HepG2 (cell line): ENCODE measurements at regions not wholly inside any gene's neighbourhood (a gene's known extent, or its start where the extent isn't known, plus 50 kb on each side); places are given as distances from the start of the nearest gene placed in this dataset.

Source experiments
- ATAC-seq: fragments of 200-7000 bp; cut with Tn5 transposase; 3 replicates; pipeline ENCODE4 v1.9.1; 2020; ENCODE audit warnings: mild to moderate bottlenecking, moderate library complexity
- BruUV-seq: library from RNA; stranded (reverse); fragments of 400-500 nt; replicated peaks from 2 replicates; lab custom pipeline; 2021; lab: Mats Ljungman, UMichigan
- CTCF ChIA-PET: fragments of 300-600 bp; formaldehyde crosslinking; extraction: SDS; loops from one replicate; lab custom pipeline; 2021; ENCODE audit warnings: low total read pairs, inconsistent platforms, low intra/inter-chr PET ratio; lab: Yijun Ruan, JAX
- POLR2A ChIA-PET: fragments of 350-600 bp; sonication (Branson Sonifier 250); formaldehyde crosslinking; loops from one replicate; lab custom pipeline; 2020; ENCODE audit warnings: antibody characterized with exemption, inconsistent platforms; lab: Yijun Ruan, JAX
- DNase-seq: peaks from one replicate; pipeline ENCODE4 v3.0.0-alpha.2; 2015; ENCODE audit warnings: low spot score
- FAIRE-seq: peaks from 3 replicates; lab custom pipeline; 2011; peaks lifted over from hg19 to GRCh38; lab: Jason Lieb, UNC
- H2AFZ ChIP-seq: one replicate; pipeline ENCODE4 v1.6.1; 2011; ENCODE audit warnings: low read length, inconsistent platforms
- H3K27ac ChIP-seq: fragments of 300-600 bp; 3 replicates; pipeline ENCODE4 v1.8.0; 2011; ENCODE audit warnings: mixed run types, mild to moderate bottlenecking, mixed read lengths, low read length, inconsistent platforms; ENCODE audit not compliant: insufficient read depth; ENCODE audit errors: extremely low read length
- H3K27me3 ChIP-seq, 2 experiments: fragments of 200-600 bp in 1 of 2; 2 replicates in 1 of 2; 3 replicates in 1 of 2; pipeline versions ENCODE4 v1.6.0 to v1.8.0; 2011; ENCODE audit warnings: low read length in 2 of 2, mild to moderate bottlenecking in 2 of 2, moderate library complexity in 2 of 2, inconsistent platforms in 1 of 2; ENCODE audit not compliant: insufficient read depth in 2 of 2, control insufficient read depth in 1 of 2
- H3K36me3 ChIP-seq, 2 experiments: fragments of 200-600 bp in 1 of 2; replicated peaks in 1 of 2; 2 replicates in 1 of 2; 3 replicates in 1 of 2; pipeline versions ENCODE4 v1.5.1 to v1.8.0; 2011; ENCODE audit warnings: low read length in 2 of 2, inconsistent platforms in 1 of 2; ENCODE audit not compliant: insufficient read depth in 2 of 2, control insufficient read depth in 1 of 2
- H3K4me1 ChIP-seq: 2 replicates; pipeline ENCODE4 v1.5.1; 2012; ENCODE audit warnings: low read length, inconsistent platforms; ENCODE audit not compliant: insufficient read depth
- H3K4me2 ChIP-seq: 2 replicates; pipeline ENCODE4 v1.6.0; 2011; ENCODE audit warnings: low read depth, low read length, inconsistent platforms
- H3K4me3 ChIP-seq, 3 experiments: fragments of 200-600 bp in 1 of 3; sonication (generic), shearing (Covaris generic) in 1 of 3; replicated peaks in 1 of 3; 2 replicates each; pipeline ENCODE4 v1.5.1; 2011 to 2016; ENCODE audit warnings: low read length in 3 of 3, inconsistent platforms in 2 of 3, low read depth in 2 of 3, mild to moderate bottlenecking in 2 of 3, control low read depth in 1 of 3, mixed read lengths in 1 of 3; ENCODE audit not compliant: insufficient read depth in 1 of 3
- H3K79me2 ChIP-seq: one replicate; pipeline ENCODE4 v1.6.1; 2011; ENCODE audit warnings: low read length, inconsistent platforms; ENCODE audit not compliant: insufficient read depth
- H3K9ac ChIP-seq: 2 replicates; pipeline ENCODE4 v1.6.0; 2011; ENCODE audit warnings: mild to moderate bottlenecking, low read depth, low read length, inconsistent platforms; ENCODE audit not compliant: insufficient read depth
- H3K9me3 ChIP-seq: 2 replicates; pipeline ENCODE4 v1.5.1; 2012; ENCODE audit warnings: mild to moderate bottlenecking, low read length
- H4K20me1 ChIP-seq: 2 replicates; pipeline ENCODE4 v1.6.0; 2011; ENCODE audit warnings: inconsistent platforms, mild to moderate bottlenecking, low read length, moderate library complexity; ENCODE audit not compliant: insufficient read depth
- CENPX ChIP-seq: sonication (generic); formaldehyde crosslinking; IDR thresholded peaks from 2 replicates; pipeline ENCODE4 v1.9.0; 2021; ENCODE audit warnings: mild to moderate bottlenecking, missing genetic modification reagents, moderate library complexity
- FOXA1 ChIP-seq, 2 experiments: fragments of 450-650 bp in 1 of 2; sonication (generic) in 1 of 2; formaldehyde crosslinking in 1 of 2; IDR thresholded peaks; 2 replicates each; pipeline versions ENCODE4 v1.4.0 to v1.6.1; 2016 to 2020; ENCODE audit warnings: missing genetic modification reagents in 1 of 2
- FOXJ3 ChIP-seq: sonication (generic); formaldehyde crosslinking; IDR thresholded peaks from 2 replicates; pipeline ENCODE4 v1.4.0; 2020; ENCODE audit warnings: missing genetic modification reagents, mild to moderate bottlenecking, borderline replicate concordance
- JARID2 ChIP-seq: sonication (generic); formaldehyde crosslinking; IDR thresholded peaks from 2 replicates; pipeline ENCODE4 v1.8.1; 2023; ENCODE audit warnings: missing genetic modification reagents, inconsistent platforms; ENCODE audit not compliant: insufficient replicate concordance
- KLF9 ChIP-seq: IDR thresholded peaks from 2 replicates; pipeline ENCODE4 v1.6.1; 2016; ENCODE audit warnings: low read depth
- NFYC ChIP-seq: IDR thresholded peaks from 2 replicates; pipeline ENCODE4 v1.6.1; 2016; ENCODE audit warnings: missing genetic modification reagents, missing compliant biosample characterization
- PAWR ChIP-seq: sonication (generic); formaldehyde crosslinking; IDR thresholded peaks from 2 replicates; pipeline ENCODE4 v1.4.0; 2020; ENCODE audit warnings: missing genetic modification reagents, mild to moderate bottlenecking, borderline replicate concordance
- PPARG ChIP-seq: conservative IDR thresholded peaks from 2 replicates; pipeline ENCODE4 v1.6.1; 2016; ENCODE audit warnings: missing biosample characterization, missing genetic modification reagents
- SOX6 ChIP-seq, 2 experiments: fragments of 450-650 bp in 1 of 2; sonication (generic) in 1 of 2; formaldehyde crosslinking in 1 of 2; IDR thresholded peaks; 2 replicates each; pipeline versions ENCODE4 v1.4.0 to v1.6.1; 2017 to 2020; ENCODE audit warnings: antibody characterized with exemption in 1 of 2, mild to moderate bottlenecking in 1 of 2, missing genetic modification reagents in 1 of 2
- SP140L ChIP-seq: sonication (generic); formaldehyde crosslinking; IDR thresholded peaks from 2 replicates; pipeline ENCODE4 v1.4.0; 2020; ENCODE audit warnings: missing genetic modification reagents, borderline replicate concordance
- TBL1XR1 ChIP-seq: fragments of 150-350 bp; IDR thresholded peaks from 2 replicates; pipeline ENCODE4 v1.6.1; 2014; ENCODE audit warnings: borderline replicate concordance, low read length; ENCODE audit not compliant: partially characterized antibody
- TOPORS ChIP-seq: sonication (generic); formaldehyde crosslinking; IDR thresholded peaks from 2 replicates; pipeline ENCODE4 v1.8.0; 2023; ENCODE audit warnings: mild to moderate bottlenecking, missing genetic modification reagents
- ZNF101 ChIP-seq: sonication (generic); formaldehyde crosslinking; IDR thresholded peaks from 2 replicates; pipeline ENCODE4 v1.4.0; 2020; ENCODE audit warnings: mild to moderate bottlenecking, low read depth, missing genetic modification reagents, borderline replicate concordance
- ZNF20 ChIP-seq: sonication (generic); formaldehyde crosslinking; IDR thresholded peaks from 2 replicates; pipeline ENCODE4 v1.4.0; 2020; ENCODE audit warnings: mild to moderate bottlenecking, moderate library complexity, missing genetic modification reagents
- ZNF431 ChIP-seq: sonication (generic); formaldehyde crosslinking; IDR thresholded peaks from 2 replicates; pipeline ENCODE4 v1.9.0; 2022; ENCODE audit warnings: missing genetic modification reagents, low read depth, mild to moderate bottlenecking, borderline replicate concordance
- ZNF496 ChIP-seq: sonication (generic); formaldehyde crosslinking; IDR thresholded peaks from 2 replicates; pipeline ENCODE4 v1.8.1; 2023; ENCODE audit warnings: mild to moderate bottlenecking, moderate library complexity, missing genetic modification reagents; ENCODE audit not compliant: insufficient replicate concordance
- ZNF510 ChIP-seq: sonication (generic); formaldehyde crosslinking; IDR thresholded peaks from 2 replicates; pipeline ENCODE4 v1.4.0; 2020; ENCODE audit warnings: low read depth, mild to moderate bottlenecking, missing genetic modification reagents
- ZNF550 ChIP-seq: sonication (generic); formaldehyde crosslinking; IDR thresholded peaks from 2 replicates; pipeline ENCODE4 v1.4.0; 2020; ENCODE audit warnings: mild to moderate bottlenecking, missing genetic modification reagents, borderline replicate concordance
- ZNF7 ChIP-seq: IDR thresholded peaks from 2 replicates; pipeline ENCODE4 v1.6.1; 2016; ENCODE audit warnings: missing biosample characterization, missing genetic modification reagents
- ZNF737 ChIP-seq: sonication (generic); formaldehyde crosslinking; IDR thresholded peaks from 2 replicates; pipeline ENCODE4 v1.5.0; 2020; ENCODE audit warnings: missing genetic modification reagents, mild to moderate bottlenecking, borderline replicate concordance
- ZNF879 ChIP-seq: sonication (generic); formaldehyde crosslinking; IDR thresholded peaks from 2 replicates; pipeline ENCODE4 v1.8.1; 2023; ENCODE audit warnings: missing genetic modification reagents
- WGBS: methylation state at CpG from one replicate; pipeline ENCODE4 v1.1.6; 2017; ENCODE audit warnings: low lambda C conversion rate; 5-methylcytosine and 5-hydroxymethylcytosine counted together
- in situ Hi-C: cut with HindIII; loops from 2 replicates; pipeline ENCODE4 v1.10.0; 2017; ENCODE audit warnings: low pct_unique_long_range_greater_than_20kb; ENCODE audit not compliant: extremely low pct_ligation_motif_present
- intact Hi-C: fragments of 100-400 bp; cut with micrococcal nuclease; formaldehyde crosslinking; loops from one replicate; pipeline ENCODE4 v1.10.0; 2022; ENCODE audit not compliant: unreplicated experiment
- TF ChIP-seq, protein P1 (sequence below): sonication (generic); formaldehyde crosslinking; IDR thresholded peaks from 2 replicates; pipeline ENCODE4 v1.4.0; 2020; ENCODE audit warnings: mild to moderate bottlenecking, missing genetic modification reagents

DNA sequence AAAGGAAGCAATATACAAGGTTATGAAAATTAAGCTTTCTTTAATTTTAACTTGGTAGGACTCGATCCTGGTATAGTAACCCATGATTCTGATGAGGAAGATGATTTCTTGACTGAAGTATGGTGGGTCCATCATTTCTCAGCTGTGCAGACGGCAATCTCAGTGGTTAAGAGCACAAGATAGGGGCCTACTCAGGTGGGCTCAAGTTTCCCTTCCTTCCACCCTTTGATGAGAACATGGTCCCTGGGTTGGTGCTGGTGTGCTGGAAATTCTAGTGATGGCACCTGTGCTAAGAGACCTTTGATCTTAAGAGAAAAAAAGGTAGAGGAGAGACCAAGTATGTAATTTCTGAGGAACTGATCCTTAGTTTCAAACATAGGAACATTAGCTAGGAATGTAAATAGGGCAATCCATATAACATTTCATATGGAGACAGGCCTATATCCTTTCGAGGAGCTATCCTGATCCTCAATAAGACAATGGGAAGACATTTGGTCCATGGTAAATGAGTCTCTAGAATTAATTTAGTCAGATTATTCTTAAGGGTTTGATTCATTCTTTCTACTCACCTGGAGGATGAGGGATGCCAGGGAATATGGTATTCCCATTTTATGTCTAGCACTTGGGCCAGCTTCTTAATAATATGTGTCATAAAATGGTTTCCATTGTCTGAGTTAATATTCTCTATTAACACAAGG is 104.5 kb upstream of the NECTIN3 start:
- 53% methylated on average over 3 of the region's 3 CpGs for WGBS
- no peak overlapping the region for H3K4me2 ChIP-seq
- DNase-seq: no peak
- no peak for FAIRE-seq
- H2AFZ ChIP-seq: no peak overlapping the region
- intact Hi-C loops: no loop called here
- H3K4me3 ChIP-seq: no peak overlapping the region
- H3K4me1 ChIP-seq: no peaks in the 10 kb centered on the region
- in situ Hi-C loops: no loop called here
- ATAC-seq: no peak
- TF ChIP-seq TBL1XR1: no peak
- TF ChIP-seq NFYC (CRISPR knock-in tag): no peak
- TF ChIP-seq TOPORS (CRISPR knock-in tag): no peak
- TF ChIP-seq CENPX: no peak
- no peak for TF ChIP-seq ZNF431
- TF ChIP-seq FOXJ3 (CRISPR knock-in tag): no peak
- no peak for TF ChIP-seq ZNF20
- TF ChIP-seq ZNF550: no peak
- TF ChIP-seq ZNF510 (CRISPR knock-in tag): no peak
- TF ChIP-seq KLF9 (CRISPR knock-in tag): no peak
- POLR2A ChIA-PET: no interaction called here
- no peaks in the 10 kb centered on the region for H3K36me3 ChIP-seq
- CTCF ChIA-PET: no interaction called here
- H3K27ac ChIP-seq: no peak overlapping the region
- H3K9ac ChIP-seq: no peak overlapping the region
- no peaks in the 10 kb centered on the region for H3K27me3 ChIP-seq
- H3K79me2 ChIP-seq: no peaks in the 10 kb centered on the region
- no TSS peak for BruUV-seq
- no peaks in the 10 kb centered on the region for H4K20me1 ChIP-seq
- peaks cover 18% of the 10 kb centered on the region; the same call in 1 of the 2 replicates for H3K9me3 ChIP-seq

DNA sequence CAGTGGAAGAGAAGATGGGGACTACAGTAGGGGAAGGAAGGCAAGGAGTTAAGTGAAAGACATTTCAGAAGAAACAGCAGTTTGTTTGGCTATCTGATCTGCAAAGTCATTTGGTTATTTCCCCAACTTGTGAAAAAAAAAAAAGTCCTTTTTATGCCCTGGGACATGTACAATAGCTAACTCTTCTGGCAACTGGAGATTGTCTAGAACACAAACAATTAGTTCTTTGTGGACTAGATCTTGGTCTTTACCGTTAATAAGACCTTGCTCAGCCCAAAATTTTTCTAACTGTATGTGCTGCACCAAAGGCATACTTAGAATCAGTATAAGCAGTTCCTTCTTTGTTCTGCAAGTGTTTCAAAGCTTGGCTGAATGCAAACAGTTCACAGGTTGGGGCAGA is 103.5 kb upstream of the NECTIN3 start:
- H3K4me2 ChIP-seq: no peak overlapping the region
- H3K36me3 ChIP-seq: no peaks in the 10 kb centered on the region
- CTCF ChIA-PET: no interaction called here
- no peaks in the 10 kb centered on the region for H3K27me3 ChIP-seq
- in situ Hi-C loops (no loop called here), intact Hi-C loops (no loop called here)
- no peaks in the 10 kb centered on the region for H3K79me2 ChIP-seq
- H3K9me3 ChIP-seq: peaks cover 18% of the 10 kb centered on the region; the same call in 1 of the 2 replicates
- no peak for ATAC-seq
- DNase-seq: no peak
- no TSS peak for BruUV-seq
- POLR2A ChIA-PET: no interaction called here
- H3K9ac ChIP-seq: no peak overlapping the region
- no peak overlapping the region for H3K27ac ChIP-seq
- no peak overlapping the region for H3K4me3 ChIP-seq
- no peaks in the 10 kb centered on the region for H3K4me1 ChIP-seq
- H4K20me1 ChIP-seq: no peaks in the 10 kb centered on the region
- WGBS: 17% methylated on average over 1 of the region's 1 CpG
- no peak for FAIRE-seq
- H2AFZ ChIP-seq: no peak overlapping the region
- TF ChIP-seq SP140L (CRISPR knock-in tag): no peak
- no peak for TF ChIP-seq ZNF737 (CRISPR knock-in tag)
- no peak for TF ChIP-seq FOXA1 (IDR thresholded peaks at IDR 0.05)
- no peak for TF ChIP-seq FOXA1 (CRISPR knock-in tag; IDR thresholded peaks at IDR 0.05)
- TF ChIP-seq PPARG (CRISPR knock-in tag): no peak
- TF ChIP-seq ZNF496 (CRISPR knock-in tag): no peak
- TF ChIP-seq PAWR (CRISPR knock-in tag): no peak
- no peak for TF ChIP-seq JARID2
- TF ChIP-seq ZNF7 (CRISPR knock-in tag): no peak
- no peak for TF ChIP-seq SOX6 (IDR thresholded peaks at IDR 0.05)
- TF ChIP-seq SOX6 (CRISPR knock-in tag; IDR thresholded peaks at IDR 0.05): no peak
- no peak for TF ChIP-seq ZNF879
- TF ChIP-seq, protein P1, sequence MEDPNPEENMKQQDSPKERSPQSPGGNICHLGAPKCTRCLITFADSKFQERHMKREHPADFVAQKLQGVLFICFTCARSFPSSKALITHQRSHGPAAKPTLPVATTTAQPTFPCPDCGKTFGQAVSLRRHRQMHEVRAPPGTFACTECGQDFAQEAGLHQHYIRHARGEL (CRISPR knock-in tag): no peak
- no peak for TF ChIP-seq ZNF101
